ENCODE measurements at regions not wholly inside any gene's neighbourhood (a gene's known extent, or its start where the extent isn't known, plus 50 kb on each side); places are given as distances from the start of the nearest gene placed in this dataset.

- DNase-seq (ENCODE audit: low read depth in 2 of 2, low spot score in 1 of 2), result no peak
These were observed 61.7 kb upstream of the PPP2R2B start for GRCh38 chr5:146940295-146940694.

- no peak for DNase-seq (ENCODE audit: low read depth in 2 of 2, low spot score in 1 of 2)
These were observed 65.5 kb upstream of the PPP2R2B start for GRCh38 chr5:146944019-146944418.

GRCh38 chr5:146944764-146945616 is 66.4 kb upstream of the PPP2R2B start:
- no peak for DNase-seq (ENCODE audit: low read depth in 2 of 2, low spot score in 1 of 2)

- DNase-seq (ENCODE audit: low read depth in 2 of 2, low spot score in 1 of 2), result no peak
These were observed 67.1 kb upstream of the PPP2R2B start for GRCh38 chr5:146945617-146946084.

GRCh38 chr5:146947181-146947941 is 68.8 kb upstream of the PPP2R2B start:
- no peak for DNase-seq (ENCODE audit: low read depth in 2 of 2, low spot score in 1 of 2)

- DNase-seq (ENCODE audit: low read depth in 2 of 2, low spot score in 1 of 2), result no peak
These were observed 70.1 kb upstream of the PPP2R2B start for GRCh38 chr5:146948666-146949065.

- DNase-seq (ENCODE audit: low read depth in 2 of 2, low spot score in 1 of 2), result no peak
These were observed 73.6 kb upstream of the PPP2R2B start for GRCh38 chr5:146952168-146952567.

- no peak for DNase-seq (ENCODE audit: low read depth in 2 of 2, low spot score in 1 of 2)
These were observed 77.7 kb upstream of the PPP2R2B start for GRCh38 chr5:146956217-146956616.

- DNase-seq (ENCODE audit: low read depth in 2 of 2, low spot score in 1 of 2), result no peak
These were observed 80.8 kb upstream of the PPP2R2B start for GRCh38 chr5:146959360-146959759.

GRCh38 chr5:146962801-146963355 is 84.3 kb upstream of the PPP2R2B start:
- DNase-seq (ENCODE audit: low read depth in 2 of 2, low spot score in 1 of 2), result no peak

- DNase-seq (ENCODE audit: low read depth in 2 of 2, low spot score in 1 of 2), result peak; percentile 1 to 10
These were observed 87.5 kb upstream of the PPP2R2B start for GRCh38 chr5:146965761-146966659.

- no peak for DNase-seq (ENCODE audit: low read depth in 2 of 2, low spot score in 1 of 2)
These were observed 89.1 kb upstream of the PPP2R2B start for GRCh38 chr5:146967646-146968045.

GRCh38 chr5:146971401-146971800 is 92.8 kb upstream of the PPP2R2B start:
- no peak for DNase-seq (ENCODE audit: low read depth in 2 of 2, low spot score in 1 of 2)

- no peak for DNase-seq (ENCODE audit: low read depth in 2 of 2, low spot score in 1 of 2)
These were observed 107.9 kb upstream of the PPP2R2B start for GRCh38 chr5:146986469-146986868.

GRCh38 chr5:146993876-146994530 is 115.4 kb upstream of the PPP2R2B start:
- DNase-seq (ENCODE audit: low read depth in 2 of 2, low spot score in 1 of 2), result no peak

GRCh38 chr5:146995878-146996277 is 117.3 kb upstream of the PPP2R2B start:
- no peak for DNase-seq (ENCODE audit: low read depth in 2 of 2, low spot score in 1 of 2)

- no peak for DNase-seq (ENCODE audit: low read depth in 2 of 2, low spot score in 1 of 2)
These were observed 136.8 kb upstream of the PPP2R2B start for GRCh38 chr5:147015405-147015804.

- no peak for DNase-seq (ENCODE audit: low read depth in 2 of 2, low spot score in 1 of 2)
These were observed 138.6 kb upstream of the PPP2R2B start for GRCh38 chr5:147017191-147017590.

- no peak for DNase-seq (ENCODE audit: low read depth in 2 of 2, low spot score in 1 of 2)
These were observed 139.1 kb upstream of the PPP2R2B start for GRCh38 chr5:147017621-147018020.

- DNase-seq (ENCODE audit: low read depth in 2 of 2, low spot score in 1 of 2), result no peak
These were observed 140.3 kb upstream of the PPP2R2B start for GRCh38 chr5:147018812-147019211.

Data from stimulated activated CD8-positive, alpha-beta memory T cell treated with anti-CD3 and anti-CD28 coated beads, Interleukin-4, amount 100 ng/mL, for 4 hours (primary cell).